IPS DF 4.7 (cell line): ENCODE measurements at regions not wholly inside any gene's neighbourhood (a gene's known extent, or its start where the extent isn't known, plus 50 kb on each side); places are given as distances from the start of the nearest gene placed in this dataset.

ENCODE experiments used
- DNase-seq: peaks from one replicate; pipeline ENCODE4 v3.0.0-alpha.2; 2013; ENCODE audit warnings: low spot score; ENCODE audit errors: extremely low read depth

- no peak for DNase-seq
Observed at GRCh38 chr3:150269526-150269925, 138.6 kb upstream of the TSC22D2 start.

GRCh38 chr3:150268426-150269391, 139.4 kb upstream of the TSC22D2 start:
- DNase-seq = no peak

- DNase-seq = no peak
Observed at GRCh38 chr3:150267288-150267687, 140.8 kb upstream of the TSC22D2 start.

- DNase-seq = no peak
Observed at GRCh38 chr3:150265305-150265704, 142.8 kb upstream of the TSC22D2 start.

- no peak for DNase-seq
Observed at GRCh38 chr3:150264561-150265279, 143.4 kb upstream of the TSC22D2 start.

- DNase-seq = no peak
Observed at GRCh38 chr3:150261958-150262357, 146.1 kb upstream of the TSC22D2 start.

- DNase-seq = no peak
Observed at GRCh38 chr3:150261418-150261817, 146.7 kb upstream of the TSC22D2 start.

- DNase-seq = no peak
Observed at GRCh38 chr3:150260398-150260710, 147.7 kb upstream of the TSC22D2 start.

GRCh38 chr3:150259526-150260397, 148.3 kb upstream of the TSC22D2 start:
- no peak for DNase-seq

- DNase-seq = no peak
Observed at GRCh38 chr3:150256782-150257181, 151.3 kb upstream of the TSC22D2 start.

- DNase-seq = no peak
Observed at GRCh38 chr3:150256318-150256717, 151.8 kb upstream of the TSC22D2 start.

GRCh38 chr3:150255826-150256225, 152.3 kb upstream of the TSC22D2 start:
- DNase-seq = no peak

GRCh38 chr3:150255413-150255812, 152.7 kb upstream of the TSC22D2 start:
- no peak for DNase-seq

GRCh38 chr3:150254309-150254708, 153.8 kb upstream of the TSC22D2 start:
- DNase-seq = no peak

GRCh38 chr3:150253622-150254021, 154.5 kb upstream of the TSC22D2 start:
- DNase-seq = no peak

GRCh38 chr3:150252462-150252861, 155.6 kb upstream of the TSC22D2 start:
- DNase-seq = no peak

GRCh38 chr3:150251187-150252062, 156.7 kb upstream of the TSC22D2 start:
- no peak for DNase-seq

GRCh38 chr3:150249779-150250470, 158.2 kb upstream of the TSC22D2 start:
- no peak for DNase-seq

- DNase-seq = no peak
Observed at GRCh38 chr3:150248888-150249681, 159.0 kb upstream of the TSC22D2 start.
